ENCODE measurements at regions not wholly inside any gene's neighbourhood (a gene's known extent, or its start where the extent isn't known, plus 50 kb on each side); places are given as distances from the start of the nearest gene placed in this dataset.

- TF ChIP-seq, protein P1, sequence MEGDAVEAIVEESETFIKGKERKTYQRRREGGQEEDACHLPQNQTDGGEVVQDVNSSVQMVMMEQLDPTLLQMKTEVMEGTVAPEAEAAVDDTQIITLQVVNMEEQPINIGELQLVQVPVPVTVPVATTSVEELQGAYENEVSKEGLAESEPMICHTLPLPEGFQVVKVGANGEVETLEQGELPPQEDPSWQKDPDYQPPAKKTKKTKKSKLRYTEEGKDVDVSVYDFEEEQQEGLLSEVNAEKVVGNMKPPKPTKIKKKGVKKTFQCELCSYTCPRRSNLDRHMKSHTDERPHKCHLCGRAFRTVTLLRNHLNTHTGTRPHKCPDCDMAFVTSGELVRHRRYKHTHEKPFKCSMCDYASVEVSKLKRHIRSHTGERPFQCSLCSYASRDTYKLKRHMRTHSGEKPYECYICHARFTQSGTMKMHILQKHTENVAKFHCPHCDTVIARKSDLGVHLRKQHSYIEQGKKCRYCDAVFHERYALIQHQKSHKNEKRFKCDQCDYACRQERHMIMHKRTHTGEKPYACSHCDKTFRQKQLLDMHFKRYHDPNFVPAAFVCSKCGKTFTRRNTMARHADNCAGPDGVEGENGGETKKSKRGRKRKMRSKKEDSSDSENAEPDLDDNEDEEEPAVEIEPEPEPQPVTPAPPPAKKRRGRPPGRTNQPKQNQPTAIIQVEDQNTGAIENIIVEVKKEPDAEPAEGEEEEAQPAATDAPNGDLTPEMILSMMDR (IDR thresholded peaks at IDR 0.05) = no peak
- TF ChIP-seq POLR2A (IDR thresholded peaks at IDR 0.05) (no peak), EP300 (IDR thresholded peaks at IDR 0.05) (no peak)
These were observed 312.5 kb downstream of the NPR3 start for GRCh38 chr5:33023649-33024048.

Data from ovary (tissue), 3 donors.